Astrocyte of the spinal cord (primary cell): ENCODE measurements at regions not wholly inside any gene's neighbourhood (a gene's known extent, or its start where the extent isn't known, plus 50 kb on each side); places are given as distances from the start of the nearest gene placed in this dataset.

Experiments used
- DNase-seq: peaks from one replicate; pipeline ENCODE4 v3.0.0; 2011; ENCODE audit warnings: low read depth, low spot score
- H3K4me3 ChIP-seq: 2 replicates; pipeline ENCODE4 v1.5.1; 2011; ENCODE audit warnings: low read depth, mild to moderate bottlenecking, low read length, moderate library complexity
- CTCF ChIP-seq: IDR thresholded peaks from 2 replicates; pipeline ENCODE4 v1.5.1; 2012; ENCODE audit warnings: low read depth, mild to moderate bottlenecking, low read length, inconsistent platforms
- in situ Hi-C: cut with HindIII; loops from 2 replicates; pipeline ENCODE4 v1.10.0; 2017; ENCODE audit warnings: low sequenced_read_pairs

- H3K4me3 ChIP-seq, result no peak overlapping the region
- in situ Hi-C loops, result no loop called here
- no peak for DNase-seq
- no peak for TF ChIP-seq CTCF
Observed at GRCh38 chr12:67822826-67823225, 166.4 kb upstream of the IFNG-AS1 start.

GRCh38 chr12:67826148-67826547 is 163.1 kb upstream of the IFNG-AS1 start:
- no peak for TF ChIP-seq CTCF
- DNase-seq, result no peak
- in situ Hi-C loops, result no loop called here
- no peak overlapping the region for H3K4me3 ChIP-seq

- in situ Hi-C loops, result no loop called here
- peak overlapping the region; percentile 49 for H3K4me3 ChIP-seq
- no peak for DNase-seq
- no peak for TF ChIP-seq CTCF
Observed at GRCh38 chr12:67826946-67827720, 162.1 kb upstream of the IFNG-AS1 start.

- in situ Hi-C loops, result no loop called here
- TF ChIP-seq CTCF, result no peak
- peak overlapping the region; percentile 49 for H3K4me3 ChIP-seq
- peak; percentile 97 for DNase-seq
Observed at GRCh38 chr12:67827820-67828383, 161.3 kb upstream of the IFNG-AS1 start.

GRCh38 chr12:67829896-67830295 is 159.4 kb upstream of the IFNG-AS1 start:
- in situ Hi-C loops, result no loop called here
- H3K4me3 ChIP-seq, result no peak overlapping the region
- no peak for TF ChIP-seq CTCF
- no peak for DNase-seq

- in situ Hi-C loops, result no loop called here
- TF ChIP-seq CTCF, result no peak
- no peak for DNase-seq
Observed at GRCh38 chr12:67832155-67832554, 157.1 kb upstream of the IFNG-AS1 start.

More at GRCh38 chr12:67832155-67832554, 157.1 kb upstream of the IFNG-AS1 start:
- H3K4me3 ChIP-seq, result no peak overlapping the region
